ENCODE measurements at regions not wholly inside any gene's neighbourhood (a gene's known extent, or its start where the extent isn't known, plus 50 kb on each side); places are given as distances from the start of the nearest gene placed in this dataset.

- TF ChIP-seq POLR2AphosphoS5 (IDR thresholded peaks at IDR 0.05; ENCODE audit: low read depth) = no peak
- Histone ChIP-seq H3K27ac (replicated peaks) (no peak overlapping the region), H3K27me3 (ENCODE audit: insufficient read depth, poor library complexity, severe bottlenecking) (peaks cover 2% of the 10 kb centered on the region)
Measured at GRCh38 chr20:54272901-54273488, 65.1 kb downstream of the PFDN4 start.

GRCh38 chr20:54275359-54276111 lies 67.6 kb downstream of the PFDN4 start:
- Histone ChIP-seq H3K27ac (replicated peaks) (no peak overlapping the region), H3K4me3 (replicated peaks; ENCODE audit: insufficient read depth, low read length) (no peak overlapping the region), H3K27me3 (ENCODE audit: insufficient read depth, poor library complexity, severe bottlenecking) (no peaks in the 10 kb centered on the region)
- no peak for DNase-seq (ENCODE audit: low read depth in 1 of 2, low spot score in 1 of 2)
- TF ChIP-seq GABPA (IDR thresholded peaks at IDR 0.05; ENCODE audit: low read depth) (no peak), SPI1 (IDR thresholded peaks at IDR 0.05; ENCODE audit: borderline replicate concordance, low read depth) (no peak), POLR2AphosphoS5 (IDR thresholded peaks at IDR 0.05; ENCODE audit: low read depth) (no peak)
- TF ChIP-seq, protein P1, sequence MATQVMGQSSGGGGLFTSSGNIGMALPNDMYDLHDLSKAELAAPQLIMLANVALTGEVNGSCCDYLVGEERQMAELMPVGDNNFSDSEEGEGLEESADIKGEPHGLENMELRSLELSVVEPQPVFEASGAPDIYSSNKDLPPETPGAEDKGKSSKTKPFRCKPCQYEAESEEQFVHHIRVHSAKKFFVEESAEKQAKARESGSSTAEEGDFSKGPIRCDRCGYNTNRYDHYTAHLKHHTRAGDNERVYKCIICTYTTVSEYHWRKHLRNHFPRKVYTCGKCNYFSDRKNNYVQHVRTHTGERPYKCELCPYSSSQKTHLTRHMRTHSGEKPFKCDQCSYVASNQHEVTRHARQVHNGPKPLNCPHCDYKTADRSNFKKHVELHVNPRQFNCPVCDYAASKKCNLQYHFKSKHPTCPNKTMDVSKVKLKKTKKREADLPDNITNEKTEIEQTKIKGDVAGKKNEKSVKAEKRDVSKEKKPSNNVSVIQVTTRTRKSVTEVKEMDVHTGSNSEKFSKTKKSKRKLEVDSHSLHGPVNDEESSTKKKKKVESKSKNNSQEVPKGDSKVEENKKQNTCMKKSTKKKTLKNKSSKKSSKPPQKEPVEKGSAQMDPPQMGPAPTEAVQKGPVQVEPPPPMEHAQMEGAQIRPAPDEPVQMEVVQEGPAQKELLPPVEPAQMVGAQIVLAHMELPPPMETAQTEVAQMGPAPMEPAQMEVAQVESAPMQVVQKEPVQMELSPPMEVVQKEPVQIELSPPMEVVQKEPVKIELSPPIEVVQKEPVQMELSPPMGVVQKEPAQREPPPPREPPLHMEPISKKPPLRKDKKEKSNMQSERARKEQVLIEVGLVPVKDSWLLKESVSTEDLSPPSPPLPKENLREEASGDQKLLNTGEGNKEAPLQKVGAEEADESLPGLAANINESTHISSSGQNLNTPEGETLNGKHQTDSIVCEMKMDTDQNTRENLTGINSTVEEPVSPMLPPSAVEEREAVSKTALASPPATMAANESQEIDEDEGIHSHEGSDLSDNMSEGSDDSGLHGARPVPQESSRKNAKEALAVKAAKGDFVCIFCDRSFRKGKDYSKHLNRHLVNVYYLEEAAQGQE (IDR thresholded peaks at IDR 0.05; ENCODE audit: insufficient replicate concordance, low read depth) = no peak
- TF ChIP-seq, protein P2, sequence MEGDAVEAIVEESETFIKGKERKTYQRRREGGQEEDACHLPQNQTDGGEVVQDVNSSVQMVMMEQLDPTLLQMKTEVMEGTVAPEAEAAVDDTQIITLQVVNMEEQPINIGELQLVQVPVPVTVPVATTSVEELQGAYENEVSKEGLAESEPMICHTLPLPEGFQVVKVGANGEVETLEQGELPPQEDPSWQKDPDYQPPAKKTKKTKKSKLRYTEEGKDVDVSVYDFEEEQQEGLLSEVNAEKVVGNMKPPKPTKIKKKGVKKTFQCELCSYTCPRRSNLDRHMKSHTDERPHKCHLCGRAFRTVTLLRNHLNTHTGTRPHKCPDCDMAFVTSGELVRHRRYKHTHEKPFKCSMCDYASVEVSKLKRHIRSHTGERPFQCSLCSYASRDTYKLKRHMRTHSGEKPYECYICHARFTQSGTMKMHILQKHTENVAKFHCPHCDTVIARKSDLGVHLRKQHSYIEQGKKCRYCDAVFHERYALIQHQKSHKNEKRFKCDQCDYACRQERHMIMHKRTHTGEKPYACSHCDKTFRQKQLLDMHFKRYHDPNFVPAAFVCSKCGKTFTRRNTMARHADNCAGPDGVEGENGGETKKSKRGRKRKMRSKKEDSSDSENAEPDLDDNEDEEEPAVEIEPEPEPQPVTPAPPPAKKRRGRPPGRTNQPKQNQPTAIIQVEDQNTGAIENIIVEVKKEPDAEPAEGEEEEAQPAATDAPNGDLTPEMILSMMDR (IDR thresholded peaks at IDR 0.05; ENCODE audit: insufficient read depth, low read length) = no peak

More at GRCh38 chr20:54272901-54273488, 65.1 kb downstream of the PFDN4 start:
- DNase-seq (ENCODE audit: low read depth in 1 of 2, low spot score in 1 of 2) = no peak
- H3K4me3 ChIP-seq (replicated peaks; ENCODE audit: insufficient read depth, low read length) = no peak overlapping the region

DNA sequence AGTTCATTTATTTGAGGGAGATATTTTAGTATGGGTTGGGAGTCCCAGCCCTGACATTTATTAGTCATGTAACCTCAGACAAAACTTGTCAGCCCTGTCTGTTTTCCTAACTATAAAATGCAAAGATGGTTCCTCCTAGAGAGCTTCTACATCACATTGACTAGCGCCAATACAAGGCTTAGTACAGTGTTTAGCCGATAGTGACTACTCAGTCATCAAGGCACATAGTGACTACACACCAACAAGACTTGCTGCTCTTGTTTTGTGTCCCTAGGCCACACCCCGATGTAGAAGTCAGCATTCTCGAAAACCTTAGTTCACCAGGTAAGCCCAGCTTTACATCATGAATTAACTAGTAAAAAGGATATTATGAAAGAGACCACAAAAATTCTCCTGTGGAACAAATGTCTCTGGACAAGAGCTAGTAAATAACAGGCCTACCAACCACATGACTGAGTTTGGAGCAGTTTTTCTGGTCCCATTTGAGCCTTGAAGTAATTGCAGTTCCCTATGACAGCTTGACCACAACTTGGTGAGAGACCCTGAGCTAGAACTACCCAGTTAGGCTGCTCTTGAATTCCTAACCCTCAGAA lies 68.8 kb downstream of the PFDN4 start:
- TF ChIP-seq, protein P1 (IDR thresholded peaks at IDR 0.05; ENCODE audit: insufficient replicate concordance, low read depth) = no peak
- TF ChIP-seq, protein P2 (IDR thresholded peaks at IDR 0.05; ENCODE audit: insufficient read depth, low read length) = no peak
- TF ChIP-seq GABPA (IDR thresholded peaks at IDR 0.05; ENCODE audit: low read depth) (no peak), SPI1 (IDR thresholded peaks at IDR 0.05; ENCODE audit: borderline replicate concordance, low read depth) (no peak), POLR2AphosphoS5 (IDR thresholded peaks at IDR 0.05; ENCODE audit: low read depth) (no peak)
- Histone ChIP-seq H3K4me3 (replicated peaks; ENCODE audit: insufficient read depth, low read length) (no peak overlapping the region), H3K27ac (replicated peaks) (no peak overlapping the region), H3K27me3 (ENCODE audit: insufficient read depth, poor library complexity, severe bottlenecking) (no peaks in the 10 kb centered on the region)
- no peak for DNase-seq (ENCODE audit: low read depth in 1 of 2, low spot score in 1 of 2)

- Histone ChIP-seq H3K27me3 (ENCODE audit: insufficient read depth, poor library complexity, severe bottlenecking) (no peaks in the 10 kb centered on the region), H3K4me3 (replicated peaks; ENCODE audit: insufficient read depth, low read length) (no peak overlapping the region), H3K27ac (replicated peaks) (no peak overlapping the region)
- TF ChIP-seq GABPA (IDR thresholded peaks at IDR 0.05; ENCODE audit: low read depth) (no peak), POLR2AphosphoS5 (IDR thresholded peaks at IDR 0.05; ENCODE audit: low read depth) (no peak)
- TF ChIP-seq, protein P1 (IDR thresholded peaks at IDR 0.05; ENCODE audit: insufficient replicate concordance, low read depth) = no peak
- TF ChIP-seq, protein P2 (IDR thresholded peaks at IDR 0.05; ENCODE audit: insufficient read depth, low read length) = no peak
- DNase-seq (ENCODE audit: low read depth in 1 of 2, low spot score in 1 of 2) = no peak
Measured at GRCh38 chr20:54278262-54278661, 70.4 kb downstream of the PFDN4 start.

Data from HL-60 (cell line).